ENCODE measurements at regions not wholly inside any gene's neighbourhood (a gene's known extent, or its start where the extent isn't known, plus 50 kb on each side); places are given as distances from the start of the nearest gene placed in this dataset.

GRCh38 chr12:127278351-127278750, 988.6 kb upstream of the TMEM132C start:
- POLR2A ChIA-PET = no interaction called here
- CTCF ChIA-PET = interaction anchor here (3.3 kb wide), 1 partner anchor 38 kb away, joined by 9 read pairs; no protein-coding TSS in a partner anchor
- Histone ChIP-seq H3K36me3 (ENCODE audit: control insufficient read depth, insufficient read depth, low read length) (no peaks in the 10 kb centered on the region), H3K4me3 (ENCODE audit: low read depth, low read length) (no peak overlapping the region), H3K27me3 (ENCODE audit: control insufficient read depth, insufficient read depth, low read length) (no peaks in the 10 kb centered on the region)
- no peak for TF ChIP-seq CTCF (IDR thresholded peaks at IDR 0.05; ENCODE audit: insufficient read depth, low read depth, low read length)
- DNase-seq (ENCODE audit: low read depth) = no peak

- TF ChIP-seq CTCF (IDR thresholded peaks at IDR 0.05; ENCODE audit: insufficient read depth, low read depth, low read length) = peak; percentile 67
- no peaks in the 10 kb centered on the region for H3K27me3 ChIP-seq (ENCODE audit: control insufficient read depth, insufficient read depth, low read length)
- DNase-seq (ENCODE audit: low read depth) = no peak
- ChIA-PET CTCF (interaction anchor here (1.1 to 4.1 kb wide), 5 partner anchors 12 to 172 kb away, joined by 3 to 18 read pairs (median 9); no protein-coding TSS in a partner anchor), POLR2A (no interaction called here)
- H3K4me3 ChIP-seq (ENCODE audit: low read depth, low read length) = no peak overlapping the region
- H3K36me3 ChIP-seq (ENCODE audit: control insufficient read depth, insufficient read depth, low read length) = no peaks in the 10 kb centered on the region
These were observed 986.3 kb upstream of the TMEM132C start for GRCh38 chr12:127280393-127281275.

- H3K4me3 ChIP-seq (ENCODE audit: low read depth, low read length) = no peak overlapping the region
These were observed 984.0 kb upstream of the TMEM132C start for GRCh38 chr12:127282786-127283565.

GRCh38 chr12:127284021-127284420, 982.9 kb upstream of the TMEM132C start:
- POLR2A ChIA-PET = no interaction called here
- no peaks in the 10 kb centered on the region for H3K36me3 ChIP-seq (ENCODE audit: control insufficient read depth, insufficient read depth, low read length)

More at GRCh38 chr12:127282786-127283565, 984.0 kb upstream of the TMEM132C start:
- ChIA-PET POLR2A (interaction anchor here (0.5 kb wide), 1 partner anchor 168 kb away, joined by 3 read pairs; no protein-coding TSS in a partner anchor), CTCF (interaction anchor here (0.7 to 4.1 kb wide), 4 partner anchors 10 to 174 kb away, joined by 3 to 18 read pairs (median 3); no protein-coding TSS in a partner anchor)
- Histone ChIP-seq H3K27me3 (ENCODE audit: control insufficient read depth, insufficient read depth, low read length) (no peaks in the 10 kb centered on the region), H3K36me3 (ENCODE audit: control insufficient read depth, insufficient read depth, low read length) (no peaks in the 10 kb centered on the region)
- TF ChIP-seq CTCF (IDR thresholded peaks at IDR 0.05; ENCODE audit: insufficient read depth, low read depth, low read length) = no peak
- DNase-seq (ENCODE audit: low read depth) = no peak

More at GRCh38 chr12:127284021-127284420, 982.9 kb upstream of the TMEM132C start:
- Histone ChIP-seq H3K4me3 (ENCODE audit: low read depth, low read length) (no peak overlapping the region), H3K27me3 (ENCODE audit: control insufficient read depth, insufficient read depth, low read length) (no peaks in the 10 kb centered on the region)
- DNase-seq (ENCODE audit: low read depth) = no peak
- TF ChIP-seq CTCF (IDR thresholded peaks at IDR 0.05; ENCODE audit: insufficient read depth, low read depth, low read length) = no peak
- CTCF ChIA-PET = interaction anchor here (1.0 to 1.9 kb wide), 4 partner anchors 9 to 394 kb away, joined by 3 to 8 read pairs (median 5); no protein-coding TSS in a partner anchor
